Renal pelvis (tissue), 1 donor: ENCODE measurements at regions not wholly inside any gene's neighbourhood (a gene's known extent, or its start where the extent isn't known, plus 50 kb on each side); places are given as distances from the start of the nearest gene placed in this dataset.

Experiments used
- DNase-seq: peaks from one replicate; pipeline ENCODE4 v3.0.0-alpha.2; 2013

- no peak for DNase-seq
Observed at GRCh38 chr11:70872955-70873735, 379.2 kb downstream of the SHANK2 start.

- DNase-seq, result no peak
Observed at GRCh38 chr11:70873736-70874412, 378.5 kb downstream of the SHANK2 start.

GRCh38 chr11:70876685-70877084 lies 375.7 kb downstream of the SHANK2 start:
- DNase-seq, result no peak

GRCh38 chr11:70877151-70877550 lies 375.2 kb downstream of the SHANK2 start:
- no peak for DNase-seq

- DNase-seq, result no peak
Observed at GRCh38 chr11:70878366-70878765, 374.0 kb downstream of the SHANK2 start.

- DNase-seq, result no peak
Observed at GRCh38 chr11:70879601-70880285, 372.6 kb downstream of the SHANK2 start.

- DNase-seq, result no peak
Observed at GRCh38 chr11:70880416-70880815, 372.0 kb downstream of the SHANK2 start.

GRCh38 chr11:70881948-70882715 lies 370.2 kb downstream of the SHANK2 start:
- no peak for DNase-seq

- DNase-seq, result no peak
Observed at GRCh38 chr11:70882716-70883085, 369.7 kb downstream of the SHANK2 start.

- no peak for DNase-seq
Observed at GRCh38 chr11:70883323-70883940, 368.9 kb downstream of the SHANK2 start.

GRCh38 chr11:70883973-70884623 lies 368.3 kb downstream of the SHANK2 start:
- peak; percentile 28 for DNase-seq

GRCh38 chr11:70885281-70886231 lies 366.8 kb downstream of the SHANK2 start:
- DNase-seq, result peak; percentile 37

- DNase-seq, result no peak
Observed at GRCh38 chr11:70886256-70886655, 366.1 kb downstream of the SHANK2 start.

GRCh38 chr11:70886676-70887541 lies 365.5 kb downstream of the SHANK2 start:
- no peak for DNase-seq

- DNase-seq, result no peak
Observed at GRCh38 chr11:70887542-70887827, 364.9 kb downstream of the SHANK2 start.

GRCh38 chr11:70888061-70888460 lies 364.3 kb downstream of the SHANK2 start:
- no peak for DNase-seq

GRCh38 chr11:70889411-70889810 lies 363.0 kb downstream of the SHANK2 start:
- DNase-seq, result no peak

- DNase-seq, result no peak
Observed at GRCh38 chr11:70891844-70892380, 360.5 kb downstream of the SHANK2 start.

- no peak for DNase-seq
Observed at GRCh38 chr11:70892889-70893288, 359.5 kb downstream of the SHANK2 start.
